AG09319 (cell line): ENCODE measurements at regions not wholly inside any gene's neighbourhood (a gene's known extent, or its start where the extent isn't known, plus 50 kb on each side); places are given as distances from the start of the nearest gene placed in this dataset.

Experiments used
- DNase-seq: peaks from one replicate; pipeline ENCODE4 v3.0.0-alpha.2; 2010; ENCODE audit warnings: low read depth; ENCODE audit errors: extremely low read depth
- TF ChIP-seq, protein P1 (sequence below): IDR thresholded peaks from 2 replicates; pipeline ENCODE4 v1.5.1; 2011; ENCODE audit warnings: low read depth, mild to moderate bottlenecking, inconsistent platforms, low read length, moderate library complexity

DNA sequence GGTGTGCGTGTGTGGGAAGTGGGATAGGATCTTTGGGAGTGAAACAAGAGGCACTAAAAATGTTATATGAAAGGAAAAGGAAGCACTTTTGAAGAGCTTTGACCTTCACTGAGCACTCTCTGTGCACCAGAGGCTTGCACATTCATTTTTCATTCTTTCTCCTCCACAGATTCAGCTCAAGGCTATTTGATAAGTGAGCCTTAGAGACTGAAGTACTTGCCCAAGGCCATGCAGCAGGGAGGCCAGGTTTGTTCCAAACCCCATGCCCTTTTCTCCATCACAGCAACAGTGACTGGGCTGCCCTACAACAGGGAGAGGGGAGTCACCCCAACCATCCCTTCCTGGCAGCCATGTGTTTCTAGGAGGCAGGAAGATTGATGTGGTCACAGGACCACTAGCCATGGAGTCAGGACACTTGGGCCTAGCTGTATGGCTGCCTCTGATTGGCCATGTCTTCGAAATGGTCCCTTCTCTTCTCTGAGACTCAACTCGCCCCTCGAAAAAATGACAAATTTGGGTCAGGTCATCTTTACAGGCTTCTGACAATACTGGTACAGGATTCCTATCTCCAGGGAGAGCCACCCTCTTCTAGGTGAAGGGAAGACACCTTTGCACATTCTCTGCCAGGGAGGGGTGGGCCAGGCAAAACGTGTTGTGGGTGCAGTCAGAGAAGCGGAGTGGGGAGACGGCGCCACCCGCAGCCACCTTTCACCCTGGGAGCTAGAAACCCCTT lies 123.5 kb upstream of the MYCN start:
- DNase-seq = no peak
- TF ChIP-seq, protein P1, sequence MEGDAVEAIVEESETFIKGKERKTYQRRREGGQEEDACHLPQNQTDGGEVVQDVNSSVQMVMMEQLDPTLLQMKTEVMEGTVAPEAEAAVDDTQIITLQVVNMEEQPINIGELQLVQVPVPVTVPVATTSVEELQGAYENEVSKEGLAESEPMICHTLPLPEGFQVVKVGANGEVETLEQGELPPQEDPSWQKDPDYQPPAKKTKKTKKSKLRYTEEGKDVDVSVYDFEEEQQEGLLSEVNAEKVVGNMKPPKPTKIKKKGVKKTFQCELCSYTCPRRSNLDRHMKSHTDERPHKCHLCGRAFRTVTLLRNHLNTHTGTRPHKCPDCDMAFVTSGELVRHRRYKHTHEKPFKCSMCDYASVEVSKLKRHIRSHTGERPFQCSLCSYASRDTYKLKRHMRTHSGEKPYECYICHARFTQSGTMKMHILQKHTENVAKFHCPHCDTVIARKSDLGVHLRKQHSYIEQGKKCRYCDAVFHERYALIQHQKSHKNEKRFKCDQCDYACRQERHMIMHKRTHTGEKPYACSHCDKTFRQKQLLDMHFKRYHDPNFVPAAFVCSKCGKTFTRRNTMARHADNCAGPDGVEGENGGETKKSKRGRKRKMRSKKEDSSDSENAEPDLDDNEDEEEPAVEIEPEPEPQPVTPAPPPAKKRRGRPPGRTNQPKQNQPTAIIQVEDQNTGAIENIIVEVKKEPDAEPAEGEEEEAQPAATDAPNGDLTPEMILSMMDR = no peak

- DNase-seq = no peak
- TF ChIP-seq, protein P1 = no peak
These were observed 122.6 kb upstream of the MYCN start for GRCh38 chr2:15817748-15818147.

GRCh38 chr2:15818318-15818753 lies 122.0 kb upstream of the MYCN start:
- no peak for DNase-seq
- TF ChIP-seq, protein P1 = no peak

GRCh38 chr2:15818881-15819280 lies 121.5 kb upstream of the MYCN start:
- TF ChIP-seq, protein P1 = no peak
- no peak for DNase-seq

DNA sequence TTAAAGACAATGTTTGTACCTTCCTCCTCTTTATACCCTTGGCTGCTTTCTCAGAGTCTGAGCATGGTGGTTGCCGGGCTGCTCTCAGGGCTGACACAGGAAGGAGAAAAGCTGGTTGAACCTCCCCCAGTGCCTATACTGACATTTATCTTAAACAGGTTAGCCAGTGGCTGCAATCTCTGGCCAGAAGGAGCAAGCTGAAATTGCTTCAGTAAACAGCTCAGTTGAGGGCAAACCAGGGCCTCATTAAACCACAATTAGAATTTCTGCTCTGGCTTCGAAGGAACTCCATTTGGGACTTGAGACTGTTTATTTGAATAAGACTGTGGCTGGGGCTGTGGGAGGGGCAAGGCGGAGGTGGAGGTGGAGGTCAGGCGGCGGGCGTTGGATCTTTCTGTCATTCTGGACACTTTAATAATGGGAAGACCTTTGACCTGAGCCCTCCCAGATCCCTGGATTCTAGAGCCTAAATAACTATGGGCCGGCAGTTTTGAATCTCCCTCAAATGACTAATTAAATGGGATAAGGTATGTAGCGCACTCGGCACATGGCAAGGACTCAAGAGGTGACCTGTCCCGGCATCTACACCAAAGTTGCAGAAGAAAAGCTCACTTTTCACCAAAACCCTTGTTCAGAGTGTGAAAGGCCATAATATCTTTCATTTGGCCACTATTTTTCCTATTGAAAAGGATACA lies 120.6 kb upstream of the MYCN start:
- DNase-seq = no peak
- TF ChIP-seq, protein P1 = no peak

DNA sequence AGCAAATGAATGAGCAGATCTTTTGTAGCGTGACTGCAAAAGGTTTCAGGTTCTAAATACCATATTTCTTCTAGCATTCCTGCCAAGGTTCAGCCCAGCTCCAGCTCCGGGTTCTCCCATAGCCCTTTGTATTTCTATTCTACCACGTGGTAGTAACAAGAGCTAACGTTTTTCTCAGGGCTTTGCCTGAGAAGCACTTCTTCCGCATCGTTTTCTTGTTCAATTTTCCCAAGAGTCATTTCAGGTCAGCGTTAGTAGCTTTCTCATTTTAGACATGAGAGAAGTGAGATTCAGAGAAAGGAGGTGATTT lies 120.1 kb upstream of the MYCN start:
- no peak for DNase-seq
- TF ChIP-seq, protein P1 = no peak

- TF ChIP-seq, protein P1 = no peak
- no peak for DNase-seq
These were observed 119.4 kb upstream of the MYCN start for GRCh38 chr2:15820927-15821326.
